T-helper 1 cell treated with Interleukin-12 subunit alpha and Interleukin-12 subunit beta and Interleukin-4 antibody, amounts not matched to agents 30 ng/mL and 1 ng/mL, for 36 hours (primary cell): ENCODE measurements at regions not wholly inside any gene's neighbourhood (a gene's known extent, or its start where the extent isn't known, plus 50 kb on each side); places are given as distances from the start of the nearest gene placed in this dataset.

ENCODE experiments used
- intact Hi-C: fragments of 100-400 bp; cut with micrococcal nuclease; formaldehyde crosslinking; loops from one replicate; pipeline ENCODE4 v1.15.1; 2024

DNA sequence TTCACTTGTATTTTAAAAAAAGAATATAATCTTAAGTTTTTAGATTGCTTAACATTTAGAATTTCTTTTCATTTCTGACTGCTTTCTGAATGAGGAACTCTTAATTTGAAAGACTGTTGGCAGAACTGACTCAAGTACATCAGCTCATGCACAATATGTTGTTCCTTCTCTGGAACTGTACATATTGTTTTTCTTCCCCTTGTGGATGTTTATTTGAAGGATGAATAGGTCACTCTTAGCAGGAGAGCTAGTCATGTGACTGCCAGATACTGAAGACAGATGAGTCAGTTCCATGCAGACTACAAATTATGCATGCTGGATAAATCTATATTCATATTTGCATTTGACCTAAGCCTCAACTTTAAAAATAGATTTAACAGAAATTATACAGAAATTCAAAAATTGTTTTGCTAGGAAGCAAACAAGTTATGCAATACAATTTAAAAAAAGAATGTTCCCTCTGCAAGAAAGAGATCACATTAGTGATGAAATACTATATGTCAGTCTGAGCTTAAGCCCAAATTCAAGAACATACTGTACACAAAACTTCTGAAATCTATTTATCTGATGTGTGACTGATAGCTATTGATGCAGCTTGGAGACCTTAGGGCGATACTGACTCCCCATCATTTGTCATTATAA lies 1274.9 kb upstream of the GJE1 start:
- intact Hi-C loops = no loop called here

DNA sequence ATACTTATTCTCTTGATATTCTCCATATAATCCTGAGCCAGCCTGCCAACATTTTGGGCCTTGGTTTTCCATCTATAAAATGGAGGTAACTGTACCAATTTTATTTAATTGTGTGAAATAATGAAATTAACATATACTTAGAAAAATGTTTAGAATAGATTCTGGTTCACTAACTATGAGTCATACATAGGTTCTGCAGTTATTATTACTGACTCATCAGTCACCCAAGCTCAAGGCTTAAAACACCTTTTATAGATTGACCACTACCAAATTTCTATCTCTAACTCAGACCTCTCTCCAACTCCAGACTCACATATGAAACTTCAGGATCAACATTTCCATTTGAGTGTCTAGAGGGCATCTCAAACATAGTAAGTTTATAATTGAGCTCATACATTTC lies 1277.2 kb upstream of the GJE1 start:
- intact Hi-C loops = no loop called here

DNA sequence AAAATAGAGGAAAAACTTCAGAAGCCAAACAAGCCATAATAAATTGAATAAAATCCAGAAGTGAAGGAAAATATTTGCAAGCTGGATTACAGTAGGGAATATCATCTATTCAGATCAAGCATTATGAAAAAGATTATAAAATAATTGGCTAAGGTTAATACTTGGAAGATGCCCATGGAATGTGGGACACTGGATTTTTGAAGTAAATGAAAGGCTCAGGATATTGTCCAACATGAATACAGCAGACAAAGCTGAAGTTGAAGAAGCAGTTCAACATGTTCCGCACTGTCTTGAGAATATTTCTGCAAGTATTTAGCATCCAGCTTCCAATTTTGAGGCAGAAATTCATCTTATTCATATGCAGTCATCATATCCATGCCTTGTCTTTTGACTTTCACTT lies 1278.4 kb upstream of the GJE1 start:
- intact Hi-C loops = no loop called here

DNA sequence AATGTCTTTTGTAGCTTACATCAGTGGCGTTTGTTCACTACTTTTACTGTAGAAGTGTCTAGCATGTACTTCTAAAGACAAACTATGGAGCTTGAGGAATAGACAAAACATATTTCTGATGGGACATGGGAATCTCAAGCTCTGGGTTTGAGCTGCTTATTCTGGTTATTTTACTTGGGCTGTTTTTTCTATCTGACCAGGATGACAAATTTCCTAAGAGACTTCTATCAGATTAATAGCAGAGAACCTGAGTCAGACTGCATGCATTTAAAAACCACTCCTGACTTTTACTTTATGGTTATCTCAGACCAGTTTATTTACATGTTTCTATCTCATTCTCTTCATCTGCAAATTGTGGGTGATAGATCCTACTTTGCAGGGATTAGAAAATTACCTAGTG lies 1282.3 kb upstream of the GJE1 start:
- intact Hi-C loops = no loop called here

DNA sequence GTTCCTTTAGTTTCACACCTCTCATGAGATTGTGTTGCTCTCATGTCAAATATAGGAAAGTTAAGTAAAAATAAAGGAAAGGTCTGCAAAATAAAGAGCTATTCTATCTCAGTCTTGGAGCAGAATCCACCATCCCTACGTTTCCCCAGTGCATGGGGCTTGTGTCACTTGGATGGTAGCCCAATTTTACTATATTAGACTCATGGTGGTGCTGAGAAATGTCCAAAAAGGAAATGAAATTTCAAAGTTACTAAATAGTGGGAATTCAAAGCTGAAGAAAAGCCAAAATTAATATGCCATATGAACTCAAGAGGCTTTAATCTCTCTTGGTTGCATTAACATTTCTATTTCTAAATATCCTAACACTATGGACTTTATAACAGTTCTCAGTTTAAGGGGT lies 1283.3 kb upstream of the GJE1 start:
- intact Hi-C loops = no loop called here

DNA sequence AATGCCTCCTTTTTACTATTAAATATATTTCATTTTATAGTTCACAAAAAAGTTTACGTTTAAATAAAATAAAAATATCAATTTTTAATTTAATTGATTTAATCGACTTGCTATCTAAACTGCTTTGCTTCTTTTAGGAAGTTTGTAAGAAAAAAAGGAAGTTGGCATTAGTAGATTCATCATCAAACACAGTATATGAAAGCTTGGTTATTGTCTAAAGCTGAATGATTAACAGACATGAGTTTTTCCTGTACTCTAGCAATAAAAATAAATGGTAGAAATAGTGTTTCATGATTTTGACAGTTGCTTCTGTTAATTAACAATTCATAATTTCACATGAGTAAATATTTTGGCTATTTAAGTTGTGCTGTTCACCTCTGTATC lies 1285.5 kb upstream of the GJE1 start:
- intact Hi-C loops = no loop called here

DNA sequence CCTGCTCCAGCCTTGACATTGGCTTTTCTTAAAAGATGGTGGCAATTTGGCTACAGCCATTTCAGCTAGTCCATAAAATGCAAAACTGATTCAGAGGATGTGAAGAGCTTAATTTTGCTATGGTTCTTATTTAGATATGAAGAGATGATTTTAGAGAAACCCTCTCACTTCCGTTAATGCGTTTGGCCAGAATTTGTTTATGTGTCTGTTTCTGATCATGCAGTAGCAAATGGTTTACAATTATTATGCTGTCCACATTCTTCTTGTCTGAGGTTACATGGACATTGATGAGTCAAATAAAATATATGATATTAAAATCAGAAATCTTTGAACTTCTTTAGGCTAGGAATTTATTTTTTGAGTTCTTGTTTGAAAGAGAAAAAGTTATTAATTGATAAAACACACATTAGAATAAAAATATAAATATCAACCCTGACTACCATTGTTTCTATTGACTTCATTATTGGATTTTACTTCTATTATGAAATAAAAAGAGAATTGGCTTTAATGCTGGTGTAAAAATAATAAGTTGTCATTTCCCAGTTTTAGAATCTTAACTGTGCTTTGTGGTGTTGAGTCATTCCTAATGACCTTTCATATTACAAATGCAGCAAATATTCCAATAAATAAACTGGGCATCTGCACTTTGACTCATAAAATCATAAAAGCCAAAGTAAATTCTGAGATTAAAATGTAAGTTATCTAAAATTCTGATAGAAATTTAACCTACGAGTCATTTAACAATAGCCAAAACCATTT lies 1286.0 kb upstream of the GJE1 start:
- intact Hi-C loops = no loop called here

DNA sequence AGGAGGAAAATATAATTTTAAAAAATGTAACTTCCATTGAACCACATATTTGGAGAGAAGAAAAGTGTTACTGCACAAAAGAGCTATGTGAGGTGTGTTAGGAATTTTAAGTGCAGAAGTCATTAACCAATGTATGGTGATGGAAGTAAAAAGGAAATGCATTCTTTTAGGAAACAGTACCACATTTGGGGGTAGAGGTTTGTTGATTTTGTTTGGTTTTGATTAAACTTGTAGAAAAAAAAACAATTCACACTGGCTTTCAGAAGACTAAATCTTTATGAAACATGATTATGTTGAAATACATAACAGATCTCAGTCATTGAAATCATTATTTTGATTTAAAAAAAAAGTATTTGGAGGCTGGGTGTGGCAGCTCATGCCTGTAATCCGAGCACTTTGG lies 1287.0 kb upstream of the GJE1 start:
- intact Hi-C loops = no loop called here

DNA sequence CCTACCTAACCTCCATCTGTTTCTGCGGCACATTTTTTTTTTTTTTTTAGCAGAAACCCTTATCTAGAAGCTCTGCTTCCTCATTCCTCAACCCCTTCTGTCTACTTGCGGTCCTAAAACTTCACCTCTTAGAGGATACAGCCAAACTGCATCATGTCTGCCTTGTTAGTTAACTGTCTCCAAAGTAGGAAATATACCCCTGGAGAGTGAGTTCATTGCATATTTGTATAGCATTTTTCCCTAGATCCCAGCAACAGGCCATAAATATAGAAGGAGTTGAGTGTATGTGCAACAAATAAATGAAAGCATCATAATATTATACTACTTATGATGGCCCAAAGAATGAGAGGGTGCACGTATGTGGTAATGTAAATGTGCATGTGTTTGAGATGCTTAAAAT lies 1288.6 kb upstream of the GJE1 start:
- intact Hi-C loops = no loop called here

DNA sequence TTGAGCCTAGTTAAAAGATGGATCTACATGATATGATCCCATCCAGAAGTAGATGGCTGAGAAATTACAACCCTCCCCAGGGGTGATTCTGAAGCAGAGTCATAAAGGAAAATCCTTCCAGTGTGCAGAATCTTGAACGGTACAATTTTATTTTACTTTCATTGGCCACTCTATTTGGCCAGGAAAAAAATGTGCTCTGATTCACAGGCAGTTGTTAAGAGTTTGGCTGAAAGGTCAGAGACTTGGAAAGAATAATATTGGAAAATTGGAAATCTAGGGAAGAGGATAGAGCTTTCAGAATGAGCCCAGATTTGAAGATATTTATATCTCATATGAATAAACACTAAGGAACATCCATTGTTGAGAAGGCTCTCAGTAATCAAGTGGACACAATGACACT lies 1299.3 kb upstream of the GJE1 start:
- intact Hi-C loops = no loop called here

DNA sequence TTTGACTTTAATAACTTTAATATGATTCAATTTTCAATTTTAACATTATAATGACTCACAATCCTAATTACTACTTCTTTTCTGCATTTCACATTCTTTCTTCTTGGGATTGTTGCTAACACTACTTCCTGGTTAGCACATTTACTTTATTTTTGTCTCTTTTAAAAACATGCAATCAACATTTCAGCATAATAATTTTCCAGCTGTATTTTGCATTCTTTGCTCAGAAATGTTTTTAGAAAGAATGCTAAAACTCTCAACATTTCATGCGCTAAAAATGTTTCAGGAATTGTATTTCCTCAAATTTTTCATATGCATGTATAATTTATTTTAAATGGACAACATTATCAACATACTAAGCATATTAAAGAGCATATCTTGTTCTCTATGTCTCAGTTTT lies 1302.1 kb upstream of the GJE1 start:
- intact Hi-C loops = no loop called here

DNA sequence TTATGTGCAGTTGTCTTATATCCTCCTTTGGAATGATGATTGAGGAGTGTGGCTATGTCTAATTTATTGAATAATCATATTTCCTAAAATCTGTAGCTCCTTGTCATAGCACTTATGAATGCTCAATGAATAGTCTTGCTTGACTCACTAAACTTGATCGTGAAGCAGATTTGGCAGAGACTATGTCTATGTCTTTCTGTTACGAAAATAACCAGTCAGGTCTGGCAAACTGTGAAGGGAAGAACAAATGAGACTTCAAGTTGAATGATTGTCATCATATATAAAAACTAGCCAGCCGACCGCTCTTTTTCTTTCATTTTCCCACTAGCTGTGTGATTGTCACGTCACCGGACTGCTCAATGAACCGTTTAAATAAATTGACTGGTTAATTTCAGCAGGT lies 1303.9 kb upstream of the GJE1 start:
- intact Hi-C loops = no loop called here

DNA sequence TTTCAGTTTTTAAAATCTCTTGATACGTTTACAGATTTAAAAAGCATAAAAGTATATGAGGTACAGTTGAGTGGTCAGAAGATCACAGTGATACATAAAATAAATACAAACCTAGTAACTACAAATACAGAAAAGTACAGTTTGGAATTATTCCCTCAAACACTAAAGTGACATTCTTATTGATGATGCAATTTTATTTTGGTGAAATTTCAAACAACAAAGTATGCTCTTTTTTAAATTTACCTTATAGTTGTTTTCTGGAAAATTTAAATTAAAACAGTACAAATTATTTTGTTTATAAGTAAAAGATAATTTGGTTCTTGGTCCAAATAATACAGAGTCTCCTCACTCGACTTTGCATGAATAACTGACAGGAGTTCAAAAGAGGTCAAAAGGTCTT lies 1305.1 kb upstream of the GJE1 start:
- intact Hi-C loops = no loop called here

DNA sequence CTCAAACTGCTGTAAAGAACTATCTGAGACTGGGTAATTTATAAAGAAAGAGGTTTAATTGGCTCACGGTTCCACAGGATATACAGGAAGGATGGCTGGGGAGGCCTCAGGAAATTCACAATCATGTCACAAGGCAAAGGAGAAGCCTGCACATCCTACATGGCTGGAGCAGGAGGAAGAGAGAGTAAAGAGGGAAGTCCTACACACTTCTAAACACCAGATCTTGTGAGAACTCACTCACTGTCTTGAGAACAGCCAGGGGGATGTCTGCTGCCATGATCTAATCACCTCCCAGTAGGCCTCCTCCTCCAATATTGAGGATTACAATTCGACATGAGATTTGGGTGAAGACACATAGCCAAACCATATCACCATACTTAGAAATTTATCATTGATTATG lies 1307.0 kb upstream of the GJE1 start:
- intact Hi-C loops = no loop called here

DNA sequence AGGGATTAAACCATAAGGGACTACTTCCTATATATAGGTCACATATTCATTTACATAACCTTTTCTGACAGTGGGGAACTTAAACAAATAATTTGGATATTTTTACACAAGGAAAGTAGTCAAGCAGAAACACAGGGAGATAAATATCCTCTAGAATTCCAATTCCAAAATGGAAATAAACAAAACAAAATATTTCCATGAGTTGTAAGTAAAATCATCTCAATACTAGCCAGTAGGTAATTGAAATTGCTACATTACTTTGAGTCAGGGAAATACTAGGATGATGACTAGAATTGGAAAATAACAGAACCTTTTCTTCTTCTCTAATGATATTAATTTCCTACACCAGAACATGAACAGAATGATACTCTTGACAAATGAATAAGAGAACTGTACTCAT lies 1308.1 kb upstream of the GJE1 start:
- intact Hi-C loops = no loop called here

DNA sequence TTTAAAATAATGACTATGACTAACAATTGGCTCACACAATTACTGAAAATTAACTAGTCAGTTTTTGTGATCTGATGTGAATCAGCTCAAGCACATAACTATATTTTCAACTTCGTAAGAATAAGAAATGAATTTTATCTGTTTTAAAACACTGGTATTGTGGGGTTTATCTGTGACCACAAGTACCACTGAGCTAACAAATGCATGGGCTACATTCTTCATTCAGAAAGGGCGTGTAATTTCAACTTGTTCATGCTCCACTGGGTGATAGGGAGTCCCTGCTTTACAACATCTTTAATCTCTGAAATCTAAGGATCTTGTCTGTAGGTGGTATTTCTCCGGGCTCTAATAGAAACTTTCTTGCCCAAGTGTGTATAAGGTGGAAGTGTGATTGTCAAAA lies 1311.5 kb upstream of the GJE1 start:
- intact Hi-C loops = no loop called here

DNA sequence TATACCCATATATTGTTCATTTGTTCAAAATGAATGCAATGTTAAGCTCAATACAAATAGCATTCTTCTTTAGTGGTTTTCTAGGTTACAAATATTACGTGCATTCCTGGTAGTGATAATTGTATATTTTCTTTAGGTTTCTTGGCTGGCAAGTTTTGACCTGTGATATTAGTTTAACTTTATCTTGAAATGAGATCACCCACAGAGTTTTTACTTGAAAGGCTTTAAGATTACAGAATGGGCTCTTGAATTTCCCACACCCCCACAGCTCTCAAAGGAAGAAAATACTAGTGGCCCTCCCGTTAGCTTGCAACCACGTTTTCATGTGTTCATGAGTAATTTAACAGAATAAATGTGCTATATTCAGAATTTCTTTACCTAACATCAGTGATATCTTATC lies 1315.5 kb upstream of the GJE1 start:
- intact Hi-C loops = no loop called here

DNA sequence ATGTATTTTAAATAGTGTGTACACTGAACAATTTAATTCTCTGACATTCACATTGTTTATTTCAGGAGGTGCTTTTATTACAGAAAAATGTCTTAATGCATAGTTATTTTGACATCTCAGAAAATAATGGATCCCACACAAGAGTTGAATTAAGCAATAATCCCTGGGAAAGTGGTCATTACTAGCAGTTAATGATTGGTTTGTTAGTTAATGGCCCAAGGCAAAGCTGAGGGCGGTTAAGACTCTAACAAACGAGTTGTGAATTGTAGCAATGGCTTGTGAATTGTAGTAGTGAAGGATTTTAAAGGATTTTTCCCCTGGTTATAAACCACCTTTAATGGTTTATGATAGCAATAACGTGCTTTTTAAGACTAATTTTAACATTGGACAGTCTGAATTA lies 1316.0 kb upstream of the GJE1 start:
- intact Hi-C loops = no loop called here

DNA sequence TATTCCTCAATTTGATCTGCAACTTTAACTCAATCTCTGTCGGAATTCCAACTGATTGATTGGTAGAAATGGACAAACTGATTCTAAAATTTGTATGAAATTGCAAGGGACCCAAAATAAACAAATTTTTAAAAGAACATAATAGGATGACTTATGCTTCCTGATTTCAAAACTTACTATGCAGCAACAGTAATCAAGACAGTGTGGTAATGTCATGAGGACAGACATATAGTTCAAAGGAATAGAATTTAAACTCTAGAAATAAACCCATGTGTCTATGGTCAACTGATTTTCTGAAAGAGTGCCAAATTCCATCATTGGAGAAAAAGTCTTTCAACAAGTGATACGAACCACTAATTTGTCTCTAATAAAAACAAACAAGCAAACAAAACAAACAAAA lies 1320.1 kb upstream of the GJE1 start:
- intact Hi-C loops = no loop called here

DNA sequence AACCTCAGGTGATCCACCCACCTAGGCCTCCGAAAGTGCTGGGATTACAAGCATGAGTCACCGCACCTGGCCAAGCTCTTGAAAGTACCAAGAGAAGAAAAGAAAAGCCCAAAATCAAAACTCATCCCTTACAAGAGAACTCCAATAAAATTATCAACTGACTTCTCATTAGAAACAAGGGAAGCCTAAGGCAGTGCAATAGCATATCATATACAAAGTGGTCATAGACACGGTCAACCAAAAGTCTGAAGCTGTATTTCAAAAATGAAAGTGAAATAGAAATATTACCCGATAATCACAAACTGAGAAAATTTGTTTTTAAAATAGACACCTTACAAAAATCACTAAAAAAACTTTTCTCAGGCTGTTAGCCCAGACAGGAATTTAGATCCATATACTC lies 1321.1 kb upstream of the GJE1 start:
- intact Hi-C loops = loop anchor here (2.0 kb wide), 1 partner anchor 101 kb away; no protein-coding TSS in a partner anchor

DNA sequence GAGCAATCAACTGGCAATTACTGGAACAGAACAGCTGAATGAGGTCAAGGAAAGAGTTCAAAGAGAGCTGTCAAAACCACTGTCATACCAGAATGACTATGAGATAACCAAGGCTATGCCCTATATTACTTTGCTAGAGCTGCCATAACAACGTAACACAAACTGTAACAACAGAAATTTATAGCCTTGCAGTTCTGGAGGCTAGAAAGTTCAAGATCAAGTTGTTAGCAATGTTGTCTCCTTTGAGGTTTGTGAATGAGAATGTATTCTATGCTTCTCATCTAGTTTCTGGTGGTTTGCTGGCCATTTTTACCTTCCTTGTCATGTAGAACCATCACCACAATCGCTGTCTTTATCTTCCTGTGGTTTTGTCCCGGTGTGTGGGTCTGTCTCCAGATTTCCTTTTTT lies 1323.0 kb upstream of the GJE1 start:
- intact Hi-C loops = loop anchor here (1.0 to 10.0 kb wide), 11 partner anchors 35 to 1865 kb away; partner anchors contain the start of genes ABRACL and CITED2

DNA sequence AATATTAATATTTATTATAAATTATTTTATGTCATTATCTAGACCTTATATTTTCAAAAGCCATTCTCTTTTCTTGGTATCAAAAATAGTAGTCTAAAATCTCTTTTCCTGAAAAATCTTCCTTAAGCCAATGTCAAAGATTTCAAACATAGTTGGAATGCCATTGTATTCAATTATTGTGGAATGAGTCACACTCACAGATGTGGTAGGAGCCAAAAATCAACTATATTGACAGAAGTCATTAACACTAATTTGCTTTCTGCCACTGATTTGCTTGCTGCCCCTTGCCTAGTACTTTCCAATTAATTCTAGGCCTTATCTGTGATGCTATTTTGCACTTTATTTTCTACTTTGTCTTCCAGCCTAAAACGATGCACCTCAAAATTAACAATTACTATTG lies 1326.3 kb upstream of the GJE1 start:
- intact Hi-C loops = loop anchor here (5.0 to 10.0 kb wide), 3 partner anchors 756 to 1862 kb away; no protein-coding TSS in a partner anchor

DNA sequence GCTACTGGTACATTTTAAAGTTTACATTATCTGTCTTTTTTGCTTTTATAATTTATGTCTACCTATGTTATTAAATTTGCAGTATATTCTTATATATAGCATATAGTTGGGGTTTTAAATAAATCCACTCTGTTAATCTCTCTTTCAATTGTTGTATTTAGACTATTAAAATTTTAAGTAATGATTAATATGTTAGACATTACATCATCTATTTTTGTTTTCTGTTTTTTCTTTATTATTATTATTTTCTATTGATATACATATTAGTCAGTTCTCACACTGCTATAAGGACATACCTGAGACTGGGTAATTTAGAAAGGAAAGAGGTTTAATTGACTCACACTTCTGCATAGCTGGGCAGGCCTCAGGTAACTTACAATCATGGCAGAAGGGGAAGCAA lies 1338.2 kb upstream of the GJE1 start:
- intact Hi-C loops = no loop called here
